Activated CD4-positive, alpha-beta T cell treated with anti-CD3 and anti-CD28 coated beads, Interleukin-2, amount 10 ng/mL, durations not matched to agents 7 days and 5 days (primary cell): ENCODE measurements at regions not wholly inside any gene's neighbourhood (a gene's known extent, or its start where the extent isn't known, plus 50 kb on each side); places are given as distances from the start of the nearest gene placed in this dataset.
"Not testable (repeated sequence)": the region's sequence is repeated elsewhere in the genome, so short reads cannot be mapped to it uniquely, and the experiment has no call there.

Source experiments
- CTCF ChIA-PET: fragments of 350-600 bp; sonication (Branson Sonifier 250); formaldehyde crosslinking; loops from one replicate; lab custom pipeline; 2021; ENCODE audit warnings: antibody characterized with exemption; lab: Charles Lee
- POLR2A ChIA-PET: fragments of 350-600 bp; sonication (Branson Sonifier 250); formaldehyde crosslinking; loops from one replicate; lab custom pipeline; 2021; ENCODE audit warnings: antibody characterized with exemption; lab: Charles Lee
- DNase-seq: peaks from one replicate; pipeline ENCODE4 v3.0.0-alpha.2; 2020
- H3K27ac Mint-ChIP-seq: one replicate; pipeline ENCODE4 v1.8.0; 2021; ENCODE audit warnings: mild to moderate bottlenecking, moderate library complexity, mixed read lengths
- H3K27me3 Mint-ChIP-seq: one replicate; pipeline ENCODE4 v1.8.0; 2021; ENCODE audit warnings: mixed read lengths
- H3K36me3 Mint-ChIP-seq: one replicate; pipeline ENCODE4 v1.8.0; 2021; ENCODE audit warnings: low read depth, mixed read lengths
- H3K4me1 Mint-ChIP-seq: one replicate; pipeline ENCODE4 v1.8.0; 2021; ENCODE audit warnings: mixed read lengths
- H3K4me3 Mint-ChIP-seq: one replicate; pipeline ENCODE4 v1.8.0; 2021; ENCODE audit warnings: mild to moderate bottlenecking, moderate library complexity, mixed read lengths
- H3K9me3 Mint-ChIP-seq: one replicate; pipeline ENCODE4 v1.8.0; 2021; ENCODE audit warnings: mixed read lengths

- no peak overlapping the region for H3K4me3 Mint-ChIP-seq
- ChIA-PET CTCF (no interaction called here), POLR2A (no interaction called here)
- H3K27ac Mint-ChIP-seq = no peak overlapping the region
- no peaks in the 10 kb centered on the region for H3K27me3 Mint-ChIP-seq
- H3K36me3 Mint-ChIP-seq = no peaks in the 10 kb centered on the region
- no peaks in the 10 kb centered on the region for H3K9me3 Mint-ChIP-seq
- H3K4me1 Mint-ChIP-seq = no peaks in the 10 kb centered on the region
- DNase-seq = no peak
Observed at GRCh38 chr5:9774472-9775079, 144.4 kb upstream of the TAS2R1 start.

- no peaks in the 10 kb centered on the region for H3K4me1 Mint-ChIP-seq
- no peaks in the 10 kb centered on the region for H3K36me3 Mint-ChIP-seq
- POLR2A ChIA-PET = no interaction called here
- no peaks in the 10 kb centered on the region for H3K9me3 Mint-ChIP-seq
- no peak overlapping the region for H3K4me3 Mint-ChIP-seq
- CTCF ChIA-PET = no interaction called here
- no peak overlapping the region for H3K27ac Mint-ChIP-seq
- H3K27me3 Mint-ChIP-seq = no peaks in the 10 kb centered on the region
- no peak for DNase-seq
Observed at GRCh38 chr5:9771079-9771478, 140.9 kb upstream of the TAS2R1 start.

GRCh38 chr5:9766581-9766980 lies 136.4 kb upstream of the TAS2R1 start:
- Mint-ChIP-seq H3K4me3 (no peak overlapping the region), H3K27ac (no peak overlapping the region), H3K36me3 (no peaks in the 10 kb centered on the region), H3K27me3 (no peaks in the 10 kb centered on the region), H3K4me1 (no peaks in the 10 kb centered on the region), H3K9me3 (no peaks in the 10 kb centered on the region)
- POLR2A ChIA-PET = no interaction called here
- no peak for DNase-seq
- CTCF ChIA-PET = no interaction called here

GRCh38 chr5:9765419-9766140 lies 135.4 kb upstream of the TAS2R1 start:
- Mint-ChIP-seq H3K4me3 (no peak overlapping the region), H3K9me3 (no peaks in the 10 kb centered on the region), H3K27me3 (no peaks in the 10 kb centered on the region), H3K27ac (no peak overlapping the region), H3K36me3 (no peaks in the 10 kb centered on the region), H3K4me1 (no peaks in the 10 kb centered on the region)
- CTCF ChIA-PET = no interaction called here
- POLR2A ChIA-PET = no interaction called here
- DNase-seq = no peak

GRCh38 chr5:9761706-9762105 lies 131.6 kb upstream of the TAS2R1 start:
- H3K9me3 Mint-ChIP-seq = no peaks in the 10 kb centered on the region
- no peak overlapping the region for H3K4me3 Mint-ChIP-seq
- no peaks in the 10 kb centered on the region for H3K36me3 Mint-ChIP-seq
- DNase-seq = no peak
- H3K27ac Mint-ChIP-seq = no peak overlapping the region
- H3K27me3 Mint-ChIP-seq = no peaks in the 10 kb centered on the region
- POLR2A ChIA-PET = no interaction called here
- no peaks in the 10 kb centered on the region for H3K4me1 Mint-ChIP-seq
- CTCF ChIA-PET = no interaction called here

GRCh38 chr5:9752670-9753069 lies 122.5 kb upstream of the TAS2R1 start:
- H3K36me3 Mint-ChIP-seq, H3K27ac Mint-ChIP-seq, H3K27me3 Mint-ChIP-seq, POLR2A ChIA-PET, CTCF ChIA-PET, H3K9me3 Mint-ChIP-seq, H3K4me3 Mint-ChIP-seq, DNase-seq, H3K4me1 Mint-ChIP-seq: not testable (repeated sequence)

GRCh38 chr5:9743507-9743906 lies 113.4 kb upstream of the TAS2R1 start:
- Mint-ChIP-seq H3K36me3 (no peaks in the 10 kb centered on the region), H3K4me1 (no peaks in the 10 kb centered on the region), H3K9me3 (peaks cover 3% of the 10 kb centered on the region), H3K4me3 (no peak overlapping the region), H3K27me3 (no peaks in the 10 kb centered on the region), H3K27ac (no peak overlapping the region)
- DNase-seq = no peak
- CTCF ChIA-PET = no interaction called here
- POLR2A ChIA-PET = no interaction called here

GRCh38 chr5:9742848-9743247 lies 112.7 kb upstream of the TAS2R1 start:
- H3K36me3 Mint-ChIP-seq = no peaks in the 10 kb centered on the region
- H3K27ac Mint-ChIP-seq = no peak overlapping the region
- H3K4me3 Mint-ChIP-seq = no peak overlapping the region
- POLR2A ChIA-PET = no interaction called here
- no peaks in the 10 kb centered on the region for H3K4me1 Mint-ChIP-seq
- CTCF ChIA-PET = no interaction called here
- no peaks in the 10 kb centered on the region for H3K27me3 Mint-ChIP-seq
- no peak for DNase-seq
- peaks cover 3% of the 10 kb centered on the region for H3K9me3 Mint-ChIP-seq

- Mint-ChIP-seq H3K36me3 (no peaks in the 10 kb centered on the region), H3K4me1 (no peaks in the 10 kb centered on the region), H3K4me3 (no peak overlapping the region), H3K27me3 (no peaks in the 10 kb centered on the region), H3K27ac (no peak overlapping the region), H3K9me3 (no peaks in the 10 kb centered on the region)
- ChIA-PET POLR2A (no interaction called here), CTCF (no interaction called here)
- no peak for DNase-seq
Observed at GRCh38 chr5:9739135-9739534, 109.0 kb upstream of the TAS2R1 start.

- no peak overlapping the region for H3K27ac Mint-ChIP-seq
- no peaks in the 10 kb centered on the region for H3K36me3 Mint-ChIP-seq
- no peaks in the 10 kb centered on the region for H3K9me3 Mint-ChIP-seq
- H3K27me3 Mint-ChIP-seq = no peaks in the 10 kb centered on the region
- CTCF ChIA-PET = no interaction called here
- H3K4me3 Mint-ChIP-seq = no peak overlapping the region
- no peaks in the 10 kb centered on the region for H3K4me1 Mint-ChIP-seq
- DNase-seq = no peak
- POLR2A ChIA-PET = no interaction called here
Observed at GRCh38 chr5:9737265-9737664, 107.1 kb upstream of the TAS2R1 start.

- POLR2A ChIA-PET = no interaction called here
- no peaks in the 10 kb centered on the region for H3K27me3 Mint-ChIP-seq
- no peaks in the 10 kb centered on the region for H3K9me3 Mint-ChIP-seq
- no peak for DNase-seq
- H3K4me3 Mint-ChIP-seq = no peak overlapping the region
- CTCF ChIA-PET = no interaction called here
- no peaks in the 10 kb centered on the region for H3K36me3 Mint-ChIP-seq
- no peaks in the 10 kb centered on the region for H3K4me1 Mint-ChIP-seq
- no peak overlapping the region for H3K27ac Mint-ChIP-seq
Observed at GRCh38 chr5:9733486-9733885, 103.3 kb upstream of the TAS2R1 start.

GRCh38 chr5:9731159-9731558 lies 101.0 kb upstream of the TAS2R1 start:
- ChIA-PET POLR2A (no interaction called here), CTCF (no interaction called here)

GRCh38 chr5:9728261-9728660 lies 98.1 kb upstream of the TAS2R1 start:
- Mint-ChIP-seq H3K4me3 (no peak overlapping the region), H3K27ac (no peak overlapping the region), H3K9me3 (peaks cover 8% of the 10 kb centered on the region), H3K36me3 (no peaks in the 10 kb centered on the region), H3K27me3 (no peaks in the 10 kb centered on the region), H3K4me1 (no peaks in the 10 kb centered on the region)
- CTCF ChIA-PET = no interaction called here
- POLR2A ChIA-PET = no interaction called here
- DNase-seq = no peak

More at GRCh38 chr5:9731159-9731558, 101.0 kb upstream of the TAS2R1 start:
- Mint-ChIP-seq H3K4me1 (no peaks in the 10 kb centered on the region), H3K9me3 (peaks cover 2% of the 10 kb centered on the region), H3K36me3 (no peaks in the 10 kb centered on the region), H3K27ac (no peak overlapping the region), H3K4me3 (no peak overlapping the region), H3K27me3 (no peaks in the 10 kb centered on the region)
- no peak for DNase-seq

- ChIA-PET CTCF (no interaction called here), POLR2A (no interaction called here)
- no peaks in the 10 kb centered on the region for H3K4me1 Mint-ChIP-seq
- no peak for DNase-seq
- H3K9me3 Mint-ChIP-seq = peaks cover 8% of the 10 kb centered on the region
- no peak overlapping the region for H3K27ac Mint-ChIP-seq
- H3K4me3 Mint-ChIP-seq = no peak overlapping the region
- H3K27me3 Mint-ChIP-seq = no peaks in the 10 kb centered on the region
- no peaks in the 10 kb centered on the region for H3K36me3 Mint-ChIP-seq
Observed at GRCh38 chr5:9726931-9727330, 96.8 kb upstream of the TAS2R1 start.
